CD4-positive, alpha-beta T cell treated with Interleukin-15 for 4 hours (primary cell): ENCODE measurements at regions not wholly inside any gene's neighbourhood (a gene's known extent, or its start where the extent isn't known, plus 50 kb on each side); places are given as distances from the start of the nearest gene placed in this dataset.

Source experiments
- DNase-seq: peaks from one replicate; pipeline ENCODE4 v3.0.0-alpha.2; 2020; ENCODE audit warnings: low spot score

GRCh38 chr10:117875793-117876192 is 170.9 kb downstream of the RAB11FIP2 start:
- DNase-seq, result no peak

GRCh38 chr10:117876210-117876609 is 170.5 kb downstream of the RAB11FIP2 start:
- no peak for DNase-seq

GRCh38 chr10:117878626-117879025 is 168.1 kb downstream of the RAB11FIP2 start:
- no peak for DNase-seq

GRCh38 chr10:117884093-117884492 is 162.6 kb downstream of the RAB11FIP2 start:
- DNase-seq, result no peak

GRCh38 chr10:117884592-117884991 is 162.1 kb downstream of the RAB11FIP2 start:
- no peak for DNase-seq

GRCh38 chr10:117885206-117885829 is 161.4 kb downstream of the RAB11FIP2 start:
- no peak for DNase-seq

- no peak for DNase-seq
These were observed 160.0 kb downstream of the RAB11FIP2 start for GRCh38 chr10:117886766-117887165.

GRCh38 chr10:117889664-117890063 is 157.1 kb downstream of the RAB11FIP2 start:
- no peak for DNase-seq

GRCh38 chr10:117892681-117893220 is 154.0 kb downstream of the RAB11FIP2 start:
- DNase-seq, result no peak

- no peak for DNase-seq
These were observed 152.4 kb downstream of the RAB11FIP2 start for GRCh38 chr10:117894339-117894738.

GRCh38 chr10:117896517-117896916 is 150.2 kb downstream of the RAB11FIP2 start:
- DNase-seq, result no peak

GRCh38 chr10:117899181-117899683 is 147.5 kb downstream of the RAB11FIP2 start:
- no peak for DNase-seq

GRCh38 chr10:117900280-117900679 is 146.5 kb downstream of the RAB11FIP2 start:
- no peak for DNase-seq

- DNase-seq, result no peak
These were observed 142.9 kb downstream of the RAB11FIP2 start for GRCh38 chr10:117903854-117904253.

GRCh38 chr10:117905404-117905803 is 141.3 kb downstream of the RAB11FIP2 start:
- no peak for DNase-seq

- DNase-seq, result no peak
These were observed 135.1 kb downstream of the RAB11FIP2 start for GRCh38 chr10:117911684-117912083.

- no peak for DNase-seq
These were observed 132.4 kb downstream of the RAB11FIP2 start for GRCh38 chr10:117914334-117914733.

- DNase-seq, result no peak
These were observed 125.8 kb downstream of the RAB11FIP2 start for GRCh38 chr10:117920956-117921355.

- no peak for DNase-seq
These were observed 125.3 kb downstream of the RAB11FIP2 start for GRCh38 chr10:117921421-117921820.

- no peak for DNase-seq
These were observed 121.9 kb downstream of the RAB11FIP2 start for GRCh38 chr10:117924820-117925219.

- DNase-seq, result no peak
These were observed 121.4 kb downstream of the RAB11FIP2 start for GRCh38 chr10:117925369-117925768.

GRCh38 chr10:117926491-117926890 is 120.2 kb downstream of the RAB11FIP2 start:
- DNase-seq, result no peak

- no peak for DNase-seq
These were observed 119.4 kb downstream of the RAB11FIP2 start for GRCh38 chr10:117927332-117927731.

- no peak for DNase-seq
These were observed 118.9 kb downstream of the RAB11FIP2 start for GRCh38 chr10:117927871-117928270.
